ENCODE measurements at regions not wholly inside any gene's neighbourhood (a gene's known extent, or its start where the extent isn't known, plus 50 kb on each side); places are given as distances from the start of the nearest gene placed in this dataset.

DNA sequence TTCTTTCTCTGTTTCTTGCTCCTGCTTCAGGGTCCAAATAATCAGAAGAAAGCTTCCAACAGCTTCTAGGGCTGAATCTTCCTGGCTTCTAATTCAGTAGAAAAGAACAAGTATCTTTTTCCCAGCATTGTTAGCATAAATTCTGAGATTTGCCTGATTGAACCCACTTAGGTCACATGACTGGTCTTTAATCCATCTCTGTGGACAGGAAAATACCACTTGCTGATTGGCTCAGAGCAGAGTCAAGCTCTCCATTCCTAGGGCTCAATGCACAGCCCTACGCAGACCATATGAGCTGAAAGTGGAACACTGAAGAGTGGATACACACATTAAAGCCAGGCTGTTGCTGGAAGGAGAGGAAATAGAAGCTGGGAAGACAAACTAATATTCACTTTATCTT, 99.6 kb upstream of the RPL34 start:
- no peak for DNase-seq

DNA sequence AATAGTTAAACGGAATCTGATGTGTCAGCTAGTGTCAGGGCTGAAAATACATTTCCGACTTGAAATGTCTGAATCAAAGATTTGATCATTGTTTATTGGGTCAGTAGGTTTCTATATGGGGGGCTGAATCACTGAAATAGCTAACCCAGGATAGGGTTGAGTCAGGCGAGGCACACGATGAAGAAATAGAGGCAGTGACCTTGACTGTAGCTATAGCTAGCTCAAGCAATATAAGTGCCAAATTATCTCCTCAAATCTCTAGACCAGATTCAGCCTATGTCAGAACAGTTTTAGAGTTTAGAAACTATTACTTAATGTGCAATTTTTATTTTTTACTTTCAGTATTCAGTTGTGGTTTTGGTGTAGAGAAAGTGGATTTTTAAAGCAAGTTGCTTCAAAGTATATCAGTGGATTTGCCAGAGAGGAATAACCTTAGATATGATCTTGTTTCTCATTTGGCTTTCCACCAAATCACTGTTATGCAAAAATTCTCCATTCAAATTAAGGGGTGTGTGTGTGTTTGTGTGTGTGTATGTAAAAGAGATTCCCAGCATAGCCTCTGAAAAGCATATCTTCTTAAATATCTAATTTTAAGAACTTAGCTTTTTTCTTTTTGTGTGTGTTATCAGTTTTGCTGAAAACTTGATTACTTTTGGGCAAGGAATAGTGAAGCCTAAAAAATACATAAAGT, 100.3 kb upstream of the RPL34 start:
- DNase-seq = no peak

DNA sequence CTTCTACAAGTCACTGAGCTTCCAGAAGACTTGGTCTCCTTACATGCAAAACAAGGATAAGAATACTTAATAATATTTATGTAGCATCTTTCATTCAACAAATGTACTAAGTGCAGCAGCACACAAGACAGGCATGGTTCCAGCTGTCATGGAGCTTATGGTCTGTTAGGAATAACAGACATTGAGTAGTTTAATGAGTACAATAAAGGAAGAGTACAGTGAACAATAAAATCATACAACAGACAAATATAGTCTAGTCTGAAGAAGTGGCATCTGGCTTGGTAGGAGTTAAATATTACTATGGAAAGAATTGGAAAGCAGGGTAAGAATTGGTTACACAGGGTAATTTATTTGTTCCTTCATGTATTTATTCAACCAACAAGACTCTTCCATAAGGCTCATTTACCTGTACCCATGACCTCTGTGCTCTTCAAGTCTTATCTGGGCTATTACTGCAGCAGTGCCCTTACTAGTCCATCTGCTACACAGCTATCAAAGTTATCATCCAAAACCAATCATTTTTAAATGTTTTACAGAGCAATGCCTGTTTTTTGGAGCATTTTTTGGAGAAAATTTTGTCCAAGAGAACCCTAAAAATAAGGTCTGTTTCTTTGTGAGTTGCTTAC, 101.1 kb upstream of the RPL34 start:
- no peak for DNase-seq

DNA sequence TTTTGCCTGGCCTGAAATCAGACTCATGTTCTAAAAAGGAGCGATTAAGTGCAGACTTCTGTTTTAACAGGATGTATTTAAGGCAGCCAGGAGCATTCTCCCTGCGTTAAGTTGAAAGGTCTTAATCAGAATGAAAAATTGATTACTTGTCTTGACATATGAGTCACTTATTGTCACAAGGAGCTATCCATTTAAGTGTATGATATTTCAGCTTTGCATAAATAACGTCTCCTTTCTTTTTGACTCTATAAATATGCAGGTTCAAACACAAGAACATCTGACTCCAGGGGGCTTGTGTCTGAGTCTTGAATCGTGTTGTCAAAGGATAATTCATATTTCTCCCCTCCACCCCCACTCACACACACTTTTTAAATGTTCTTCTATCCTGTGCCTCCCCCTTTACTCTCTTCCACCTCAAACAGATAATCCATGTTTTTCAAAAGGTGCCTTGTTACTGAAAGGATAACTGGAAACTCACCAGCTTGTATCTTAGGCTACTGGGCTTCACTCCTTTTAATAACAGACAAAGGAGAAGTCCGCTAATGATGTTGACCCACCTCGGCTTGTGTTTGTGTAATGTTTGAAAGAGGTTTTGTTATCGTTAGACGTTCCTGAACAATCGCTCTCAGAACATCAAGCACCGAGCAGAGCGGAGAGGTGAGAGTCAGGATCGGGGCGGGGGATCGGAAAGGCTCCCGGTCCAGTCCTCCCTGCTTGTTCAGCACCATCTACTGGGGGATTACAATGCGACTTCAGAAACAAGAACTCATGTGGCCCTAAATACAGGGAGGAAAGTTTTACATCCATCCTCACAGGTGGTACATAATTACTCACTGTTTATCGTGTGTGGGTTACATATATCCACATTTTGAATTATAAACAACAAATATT, 107.5 kb upstream of the RPL34 start:
- peak in 1 of 2 experiments; percentile 21 for DNase-seq

DNA sequence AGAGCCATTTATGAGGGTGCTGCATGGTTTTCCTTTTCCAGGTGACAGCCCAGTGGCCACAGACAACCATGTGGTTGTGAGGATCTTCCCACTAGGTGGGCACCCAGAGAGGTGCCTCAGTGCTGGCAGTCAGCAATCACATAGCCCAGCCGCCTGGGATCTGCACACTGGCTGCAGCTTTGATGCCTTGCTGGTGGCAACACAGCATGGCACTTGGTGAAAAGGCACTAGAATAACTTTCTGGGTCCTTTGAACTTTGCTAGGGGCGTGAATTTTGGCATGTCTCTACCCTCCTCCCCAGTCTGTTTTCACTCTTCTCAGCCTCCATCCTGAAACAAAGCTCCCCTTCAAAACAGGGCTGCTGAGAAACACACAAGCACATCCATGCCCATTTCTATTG, 108.8 kb upstream of the RPL34 start:
- DNase-seq = no peak

DNA sequence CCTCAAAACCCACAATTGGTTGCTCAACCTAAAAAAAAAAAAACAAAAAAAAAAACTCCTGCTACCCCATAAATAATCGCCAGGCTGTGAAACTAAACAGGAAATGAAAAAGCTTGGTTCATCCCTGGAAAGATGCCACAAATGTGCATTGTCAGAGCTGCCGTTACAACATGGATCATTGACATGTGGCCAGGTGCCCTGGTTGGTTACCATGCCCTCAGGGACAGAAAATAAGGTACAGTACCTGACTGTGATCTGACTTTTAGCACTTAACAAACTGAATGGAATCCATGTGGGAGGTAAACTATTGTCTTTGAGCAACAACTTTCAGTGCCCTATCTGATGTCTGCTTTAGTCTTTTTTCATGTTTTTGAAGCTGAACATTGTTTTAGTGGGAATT, 118.0 kb upstream of the RPL34 start:
- DNase-seq = no peak

DNA sequence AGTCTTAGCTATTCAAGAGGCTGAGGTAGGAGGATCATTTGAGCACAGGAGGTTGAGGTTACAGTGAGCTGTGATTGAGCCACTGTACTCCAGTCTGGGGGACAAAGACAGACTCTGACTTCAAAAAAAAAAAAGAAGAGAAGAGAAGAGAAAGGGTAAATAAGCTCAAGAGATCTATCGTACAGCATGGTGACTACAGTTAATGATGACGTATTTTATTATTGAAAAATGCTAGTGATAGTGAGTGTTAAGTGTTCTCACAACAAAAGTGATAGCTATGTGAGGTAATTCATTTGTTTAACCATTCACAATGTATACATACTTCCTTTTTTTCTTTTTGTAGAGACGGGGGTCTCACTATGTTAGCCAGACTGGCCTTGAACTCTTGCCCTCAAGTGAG, 121.5 kb upstream of the RPL34 start:
- DNase-seq = no peak

DNA sequence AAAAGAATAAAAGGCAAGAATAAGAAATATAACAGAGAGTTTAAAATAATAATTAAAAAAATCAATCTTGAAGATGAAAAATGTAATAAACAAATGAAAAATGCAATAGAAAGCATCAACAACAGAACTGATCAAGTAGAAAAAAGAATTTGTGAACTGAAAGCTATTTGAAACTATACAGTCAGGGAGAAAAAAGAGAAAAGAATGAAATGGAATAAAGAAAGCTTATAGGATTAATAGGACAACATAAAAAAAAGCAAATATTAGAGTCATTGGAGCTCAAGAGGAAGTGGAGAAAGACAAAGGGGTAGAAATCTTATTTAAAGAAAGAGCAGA, 126.8 kb upstream of the RPL34 start:
- DNase-seq = no peak

DNA sequence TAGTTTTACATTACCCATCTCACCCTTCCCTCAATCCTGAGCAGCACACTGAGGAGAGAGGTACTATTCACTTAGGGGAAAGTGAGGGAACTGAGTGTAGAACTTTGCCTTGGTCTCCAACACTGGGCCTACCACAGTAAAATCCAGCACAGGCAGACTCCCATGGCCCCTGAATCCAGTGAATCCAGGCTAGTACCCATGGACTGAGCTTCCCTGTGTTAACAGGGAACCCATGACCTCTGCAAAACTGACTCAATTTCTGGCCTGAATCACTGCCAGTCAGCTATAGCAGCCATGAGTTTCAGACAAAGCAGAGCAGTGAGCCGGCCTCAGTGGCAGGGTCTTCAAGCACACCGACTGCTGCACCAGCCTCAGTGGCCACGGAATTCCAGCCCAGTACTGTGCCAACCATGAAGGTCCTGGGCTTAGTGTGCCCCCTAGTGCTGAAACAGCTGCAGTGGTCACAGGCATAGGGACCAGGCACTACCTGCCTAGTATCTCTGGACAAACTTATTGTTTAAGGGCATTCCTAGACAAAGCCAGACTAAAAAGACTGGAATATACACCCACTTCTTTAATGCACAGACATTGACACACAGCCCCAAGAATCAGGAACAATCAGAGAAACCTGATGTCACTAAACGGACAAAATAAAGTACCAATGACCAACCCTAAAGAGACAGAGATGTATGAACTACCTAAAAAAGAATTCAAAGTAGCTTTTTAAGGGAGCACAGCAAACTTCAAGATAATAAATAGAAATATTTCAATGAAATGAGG, 127.4 kb upstream of the RPL34 start:
- no peak for DNase-seq

DNA sequence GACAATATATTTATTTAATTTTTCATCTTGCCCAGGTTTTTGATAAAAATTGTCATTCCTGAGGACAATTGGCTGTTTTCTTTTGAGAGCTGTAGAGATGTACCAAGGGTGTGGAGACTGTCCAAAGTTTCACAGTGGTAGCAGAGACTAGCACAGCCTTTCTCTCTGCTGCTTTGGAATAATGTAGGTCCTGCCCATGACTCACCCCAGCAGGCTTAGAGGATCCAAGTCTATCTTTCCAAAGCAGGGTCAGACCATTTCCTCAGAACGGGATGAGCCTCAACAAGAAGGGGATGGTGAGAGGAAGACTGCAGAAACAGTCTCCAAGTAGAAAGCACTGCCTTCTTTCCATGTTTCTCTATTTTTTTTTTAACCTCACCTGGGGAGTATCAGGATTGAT, 131.5 kb upstream of the RPL34 start:
- no peak for DNase-seq

DNA sequence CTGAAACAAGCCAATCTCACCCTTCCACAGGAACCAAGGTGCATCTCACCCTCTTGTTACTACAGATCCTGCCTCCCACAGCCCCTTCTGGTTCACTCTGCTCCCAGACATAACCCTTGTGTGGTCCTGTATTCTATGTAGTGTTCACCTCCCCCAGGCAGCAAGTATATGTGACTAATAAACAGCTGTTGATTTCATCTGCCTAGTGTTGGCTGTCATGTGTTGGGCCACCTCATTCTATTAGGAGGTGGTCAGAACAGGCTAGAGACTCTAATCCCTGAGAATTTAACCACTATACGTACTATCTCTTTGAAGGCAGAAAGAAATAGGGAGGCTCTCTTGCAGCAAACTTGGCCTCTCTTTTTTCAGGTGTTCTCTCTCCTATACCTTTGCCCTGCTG, 134.3 kb upstream of the RPL34 start:
- DNase-seq = no peak

DNA sequence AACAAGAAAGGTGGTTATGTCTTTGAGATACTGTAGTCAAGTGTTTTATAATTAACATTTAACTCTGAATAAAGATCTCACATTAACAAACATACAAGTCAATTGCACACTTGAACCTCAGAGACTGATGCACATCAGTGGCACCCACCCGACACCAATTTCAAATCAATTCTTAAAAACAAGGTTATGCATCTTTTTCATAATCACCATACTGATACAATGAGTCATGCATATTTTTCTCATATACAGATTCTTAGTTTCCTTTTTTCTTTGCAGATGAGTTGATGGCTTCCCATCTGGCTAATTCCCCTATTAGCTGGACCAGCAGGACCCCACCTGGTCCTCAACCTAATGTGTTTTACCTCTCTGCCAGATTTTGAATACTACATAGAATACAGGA, 136.2 kb upstream of the RPL34 start:
- no peak for DNase-seq

DNA sequence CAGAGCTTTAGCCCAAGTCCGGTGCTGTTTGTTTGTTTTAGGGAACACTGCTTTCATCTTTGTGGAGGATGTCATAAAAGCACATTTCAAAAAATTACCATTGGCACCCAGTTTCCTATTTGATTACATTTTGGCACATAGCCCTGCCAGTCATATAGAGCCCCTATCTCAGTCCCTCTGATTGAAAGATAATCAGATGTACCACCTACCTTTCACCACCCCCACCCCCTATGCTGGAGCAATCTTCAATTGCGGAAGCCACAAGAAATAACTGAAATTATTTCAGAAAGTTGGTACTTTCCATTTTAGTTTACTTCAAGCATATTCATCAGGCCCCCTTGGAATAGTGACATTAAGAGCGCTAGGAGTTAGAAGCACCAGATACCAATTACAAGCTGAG, 136.7 kb upstream of the RPL34 start:
- no peak for DNase-seq

DNA sequence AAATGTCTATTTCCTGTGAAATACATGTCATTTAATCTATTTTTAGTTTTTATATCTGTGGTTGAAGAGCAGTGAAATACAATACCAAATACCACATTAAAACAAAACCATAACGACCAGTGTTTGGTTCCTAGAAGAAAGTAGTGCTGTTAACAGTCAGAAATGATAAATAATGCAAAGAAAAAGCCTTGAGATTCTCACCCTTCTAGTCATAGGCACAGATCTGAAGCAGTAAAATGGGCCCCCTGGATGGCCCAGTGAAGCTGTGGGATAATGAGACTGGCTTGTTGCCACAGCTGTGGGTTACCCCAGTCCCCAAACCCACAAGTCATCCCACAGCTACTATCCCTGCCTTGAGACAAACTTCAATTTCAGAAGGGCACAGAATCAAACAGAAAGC, 137.3 kb upstream of the RPL34 start:
- DNase-seq = no peak

DNA sequence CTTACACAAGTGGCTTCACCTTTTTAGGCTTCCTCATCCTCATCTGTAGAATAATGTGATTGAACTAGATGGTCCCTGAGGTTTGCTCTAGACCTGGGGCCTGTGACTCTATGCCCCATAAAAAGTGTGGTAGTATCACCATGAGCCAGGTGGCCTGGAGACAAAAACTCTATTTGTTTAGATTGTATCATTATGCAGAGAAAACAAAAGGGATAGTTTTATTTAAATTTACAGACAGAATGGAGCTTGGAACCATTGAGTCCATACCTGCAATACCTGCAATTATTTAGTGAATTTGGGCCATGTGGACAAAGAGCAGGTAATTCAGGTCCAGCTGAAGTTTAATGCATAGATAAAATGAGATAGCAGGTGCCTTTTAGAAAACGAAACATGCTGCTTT, 139.5 kb upstream of the RPL34 start:
- DNase-seq = no peak

DNA sequence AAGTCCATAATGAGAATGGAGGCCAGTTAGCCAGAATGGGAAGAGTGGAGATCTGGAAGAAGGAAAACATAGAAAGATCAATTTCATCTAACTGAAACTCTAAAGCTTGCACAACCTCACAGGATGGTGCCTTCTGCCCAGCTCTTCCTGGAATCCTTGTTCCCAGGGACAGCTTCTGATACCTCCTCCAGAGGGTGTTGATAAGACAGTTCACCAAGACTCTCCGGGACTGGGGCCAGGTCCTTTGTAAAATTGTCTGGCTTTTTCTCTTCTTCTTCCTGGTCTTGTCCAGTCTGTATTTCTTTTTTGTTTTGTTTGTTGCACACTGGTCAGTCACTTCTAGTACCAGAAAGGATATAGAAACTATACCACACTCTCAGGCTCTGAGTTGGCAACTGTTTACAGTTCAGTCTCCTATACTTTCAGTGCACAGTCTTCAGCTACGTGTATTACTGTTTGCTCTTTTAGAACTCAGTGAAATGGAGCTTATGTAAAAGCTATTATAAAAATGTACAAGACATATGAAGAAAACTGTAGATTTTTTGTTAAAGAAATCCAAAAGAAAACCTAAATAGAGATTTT, 142.8 kb upstream of the RPL34 start:
- DNase-seq = no peak

DNA sequence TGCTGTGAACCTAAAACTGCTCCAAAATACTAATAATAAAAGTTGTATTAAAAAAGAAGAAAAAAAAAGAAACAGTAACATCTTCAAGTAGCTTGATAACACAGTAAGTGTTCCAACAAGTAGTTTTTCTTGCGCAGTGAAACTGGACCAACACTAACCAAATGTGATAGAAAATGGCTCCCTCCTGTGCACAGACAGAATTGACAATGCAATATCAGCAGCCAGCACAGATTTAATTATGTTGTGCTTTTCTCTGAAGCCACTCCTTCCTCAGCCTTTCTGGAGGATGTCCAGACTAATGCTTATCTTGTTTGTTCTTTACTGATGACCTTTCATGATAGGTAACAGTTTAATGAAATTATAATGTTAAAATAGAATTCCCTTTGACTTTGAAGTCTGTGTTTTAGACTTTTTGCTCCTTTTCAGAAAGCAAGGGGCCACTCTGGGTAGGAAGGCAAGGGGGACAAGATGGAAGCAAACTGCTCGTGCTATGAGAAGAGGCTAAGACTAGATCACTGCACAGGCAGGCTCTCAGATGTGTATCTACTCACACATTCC, 147.1 kb upstream of the RPL34 start:
- no peak for DNase-seq

DNA sequence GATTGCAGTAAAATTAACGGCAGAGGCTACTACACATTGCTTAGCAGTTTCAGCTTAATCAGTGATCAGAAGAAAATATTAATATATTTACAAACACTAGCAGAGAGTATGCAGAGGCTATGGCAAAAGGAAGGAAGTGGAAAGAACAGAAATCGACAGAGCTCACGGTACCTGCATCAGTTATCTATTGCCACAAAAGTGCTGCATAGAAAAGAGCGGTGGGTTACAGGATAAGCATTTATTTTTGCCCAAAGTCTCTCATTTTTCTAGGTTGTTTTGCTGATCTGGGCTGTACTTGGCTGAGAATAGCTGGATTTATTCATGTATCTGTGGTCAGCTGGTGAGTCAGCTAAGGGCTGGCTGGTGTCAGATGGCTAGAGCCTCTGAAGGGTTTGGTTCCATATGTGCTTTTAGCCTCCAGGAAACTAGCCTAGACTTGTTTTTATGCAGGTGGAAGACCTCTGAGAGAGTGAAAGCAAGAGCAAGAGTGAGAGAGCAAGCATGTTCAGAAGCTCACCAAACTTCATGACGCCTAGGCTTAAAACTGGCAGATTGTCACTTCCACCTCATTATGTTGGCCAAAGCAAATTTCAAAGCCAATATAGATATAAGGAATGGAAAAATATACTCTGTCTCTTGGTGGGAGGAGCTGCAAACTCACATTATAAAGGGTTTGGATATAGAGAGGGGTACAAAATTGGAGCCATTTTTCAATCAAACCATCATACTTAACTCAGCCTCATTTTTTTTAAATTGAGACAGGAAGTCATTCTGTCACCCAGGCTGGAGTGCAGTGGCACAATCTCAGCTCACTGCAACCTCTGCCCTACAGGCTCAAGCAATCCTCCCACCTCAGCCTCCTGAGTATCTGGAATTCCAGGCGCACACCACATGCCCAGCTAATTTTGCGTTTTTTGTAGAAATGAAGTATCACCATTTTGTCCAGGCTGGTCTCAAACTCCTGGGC, 153.2 kb upstream of the RPL34 start:
- no peak for DNase-seq

DNA sequence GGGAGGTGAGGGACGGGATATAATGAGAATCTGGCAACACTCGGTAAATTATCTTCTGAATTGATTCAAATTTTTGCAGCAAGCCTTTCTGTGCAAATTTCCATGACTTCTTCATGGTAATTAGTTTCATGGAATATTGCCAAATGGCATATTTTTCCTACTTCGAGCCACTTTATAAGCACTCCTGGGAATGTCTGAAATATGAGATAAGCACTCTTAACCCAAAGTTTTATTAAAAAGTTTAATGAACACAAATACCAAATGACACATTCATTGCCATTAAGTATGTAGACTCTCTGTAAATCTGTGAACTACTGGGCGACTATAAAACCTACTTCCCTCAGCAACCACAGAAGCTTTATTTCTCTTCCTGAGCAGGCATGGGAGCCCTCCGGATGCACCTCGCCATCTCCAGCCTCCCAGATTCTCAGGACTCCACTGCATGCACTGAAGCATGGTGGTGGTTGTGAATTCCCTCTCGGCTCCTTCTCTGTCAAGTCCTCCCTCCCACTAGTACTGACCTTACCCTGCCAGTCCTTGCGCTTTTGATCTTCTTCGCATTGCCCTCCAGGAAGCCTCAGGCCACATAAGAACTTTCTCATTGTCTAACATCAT, 154.4 kb upstream of the RPL34 start:
- no peak for DNase-seq

DNA sequence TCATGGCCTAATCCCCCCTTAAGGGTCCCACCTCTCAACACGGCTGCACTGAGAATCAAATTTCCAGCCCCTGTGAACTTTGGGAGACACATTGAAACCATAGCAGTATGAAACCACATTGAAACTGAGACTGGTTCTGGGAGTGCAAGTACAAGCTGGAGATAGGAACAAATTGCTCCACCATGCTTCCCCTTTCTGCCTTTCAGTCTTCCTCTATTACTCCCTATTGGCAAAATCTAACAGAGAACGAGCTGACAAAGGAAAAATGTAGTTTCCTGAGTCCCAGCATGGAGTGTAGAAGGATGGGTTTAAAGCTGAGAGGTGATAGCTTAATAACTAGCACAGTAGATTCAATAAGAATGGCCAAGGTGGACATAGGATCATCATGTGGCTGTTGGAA, 161.7 kb upstream of the RPL34 start:
- DNase-seq = no peak

DNA sequence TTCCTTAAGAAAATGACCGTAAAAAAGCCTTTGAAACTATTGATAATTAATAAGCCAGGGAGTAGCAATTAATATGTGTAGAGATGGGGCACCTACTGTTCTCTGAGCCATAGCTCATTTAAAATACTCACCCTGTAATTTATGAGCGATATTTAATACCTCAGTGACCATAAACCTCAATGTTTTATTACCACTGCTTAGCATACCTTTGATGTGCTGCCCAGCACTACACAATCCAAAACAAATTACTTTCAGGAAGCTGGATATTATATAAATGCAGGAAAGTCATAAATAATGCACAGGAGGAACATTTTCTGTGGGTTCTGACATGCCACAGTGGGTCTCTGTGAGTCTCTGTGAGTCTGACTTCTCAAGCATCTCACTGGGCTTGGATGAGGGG, 166.1 kb upstream of the RPL34 start:
- no peak for DNase-seq
